HG03064 (cell line): ENCODE measurements at regions not wholly inside any gene's neighbourhood (a gene's known extent, or its start where the extent isn't known, plus 50 kb on each side); places are given as distances from the start of the nearest gene placed in this dataset.

ENCODE experiments used
- ATAC-seq: cut with Tn5 transposase; IDR thresholded peaks from one replicate; pipeline ENCODE4 v1.9.1; 2021; ENCODE audit warnings: low read depth; ENCODE audit not compliant: unreplicated experiment

DNA sequence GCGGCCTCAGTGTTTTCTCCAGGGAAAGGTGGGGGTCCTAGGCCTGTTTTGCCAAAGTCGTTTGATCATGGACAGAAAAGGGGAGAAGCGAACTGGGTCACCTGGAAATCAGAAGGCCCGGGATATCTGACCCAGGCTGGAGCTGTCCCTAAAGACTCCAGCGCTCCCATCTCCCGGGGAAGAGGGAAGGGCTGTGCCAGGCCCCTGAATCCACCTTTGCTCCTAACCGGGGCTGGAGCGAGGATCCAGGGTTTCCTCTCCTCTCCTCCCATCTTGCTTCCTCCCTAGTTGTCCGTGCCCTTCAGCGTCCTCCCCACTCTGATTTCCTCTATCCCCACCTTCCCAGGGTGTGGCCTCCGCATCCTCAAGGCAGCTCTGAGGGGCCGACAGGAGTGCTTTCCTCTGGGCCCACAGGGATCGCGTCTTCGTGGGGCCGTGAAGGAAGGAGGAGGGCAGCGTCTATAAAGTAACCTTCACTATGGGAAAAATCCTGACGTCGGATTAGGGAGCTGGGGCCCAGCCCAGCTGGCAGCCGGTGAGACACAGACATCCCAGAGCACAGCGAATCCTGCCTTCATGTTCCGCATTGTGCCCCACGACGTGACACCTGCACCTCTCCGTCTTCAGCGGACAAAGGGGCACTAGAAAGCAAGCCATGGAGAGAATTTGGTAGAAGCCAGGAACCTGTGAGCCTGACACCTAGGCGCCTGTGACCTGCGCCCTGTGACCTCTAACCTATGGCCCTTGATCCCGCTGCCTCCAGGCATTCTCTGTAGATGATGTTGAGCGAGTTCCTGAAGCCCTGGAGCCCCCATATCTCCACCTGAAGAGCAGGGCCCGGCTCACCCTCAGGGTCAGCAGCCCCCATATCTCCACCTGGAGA, 212.7 kb upstream of the SALL3 start:
- no peak for ATAC-seq

DNA sequence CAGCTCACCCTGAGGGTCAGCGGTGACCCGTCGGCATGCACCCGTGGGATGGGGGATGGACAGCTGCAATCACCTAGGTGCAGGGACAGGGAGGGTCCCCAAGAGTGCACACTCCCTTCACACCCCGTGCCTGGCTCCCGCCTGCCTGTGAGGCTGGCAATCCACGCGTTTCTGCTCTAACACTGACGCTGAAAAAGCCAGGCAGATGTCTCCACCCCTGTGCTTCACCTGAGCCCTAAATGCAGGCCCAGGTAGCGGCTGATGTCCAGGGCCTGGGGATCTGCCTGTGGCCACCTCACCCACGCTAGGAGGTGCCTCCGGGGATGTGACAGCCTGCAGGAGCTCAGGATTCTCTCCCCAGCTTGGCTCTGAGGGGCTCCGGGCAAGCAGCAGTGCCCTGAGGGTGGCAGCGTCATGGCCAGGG, 212.0 kb upstream of the SALL3 start:
- ATAC-seq = no peak

- ATAC-seq = no peak
These were observed 211.4 kb upstream of the SALL3 start for GRCh38 chr18:78768221-78768620.

DNA sequence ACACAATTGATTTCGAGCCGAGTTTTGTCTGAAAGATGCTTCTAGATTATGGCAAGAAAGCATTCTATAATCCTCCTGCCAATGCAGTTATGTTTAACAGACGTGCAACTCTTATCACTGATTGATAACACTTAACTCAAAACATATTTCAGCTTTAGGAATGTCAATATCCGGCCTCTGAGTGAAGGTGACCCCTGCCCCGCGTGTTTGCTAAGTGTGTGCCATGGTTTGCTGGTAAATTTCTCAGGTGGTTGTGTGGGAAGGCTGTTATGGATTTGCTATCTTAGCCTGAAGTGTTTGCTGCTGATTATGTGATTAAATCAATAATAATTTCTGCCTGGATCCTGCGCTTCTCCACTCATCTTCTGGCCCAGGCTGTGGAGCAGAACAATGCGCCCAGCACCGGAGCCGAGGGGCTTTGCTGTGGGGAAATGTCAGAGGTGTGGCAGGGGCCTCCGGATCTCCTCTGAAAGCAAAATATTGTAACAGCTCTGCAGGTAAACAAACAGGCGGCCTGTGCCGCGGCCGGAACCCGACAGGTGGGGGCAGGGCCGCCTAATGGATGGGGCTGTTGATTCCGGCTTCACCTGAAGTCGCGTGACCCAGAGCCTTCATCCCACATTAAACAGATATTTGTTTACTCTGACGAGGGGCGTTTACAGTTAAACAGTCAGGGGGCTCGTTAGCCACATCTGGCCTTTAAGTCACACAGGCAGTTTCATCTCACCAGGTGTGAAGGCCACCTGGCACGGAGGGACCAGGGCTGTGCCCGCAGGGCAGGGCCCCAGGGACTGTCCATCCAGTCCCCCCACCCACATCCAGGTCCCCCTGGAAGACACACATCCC, 210.7 kb upstream of the SALL3 start:
- no peak for ATAC-seq

DNA sequence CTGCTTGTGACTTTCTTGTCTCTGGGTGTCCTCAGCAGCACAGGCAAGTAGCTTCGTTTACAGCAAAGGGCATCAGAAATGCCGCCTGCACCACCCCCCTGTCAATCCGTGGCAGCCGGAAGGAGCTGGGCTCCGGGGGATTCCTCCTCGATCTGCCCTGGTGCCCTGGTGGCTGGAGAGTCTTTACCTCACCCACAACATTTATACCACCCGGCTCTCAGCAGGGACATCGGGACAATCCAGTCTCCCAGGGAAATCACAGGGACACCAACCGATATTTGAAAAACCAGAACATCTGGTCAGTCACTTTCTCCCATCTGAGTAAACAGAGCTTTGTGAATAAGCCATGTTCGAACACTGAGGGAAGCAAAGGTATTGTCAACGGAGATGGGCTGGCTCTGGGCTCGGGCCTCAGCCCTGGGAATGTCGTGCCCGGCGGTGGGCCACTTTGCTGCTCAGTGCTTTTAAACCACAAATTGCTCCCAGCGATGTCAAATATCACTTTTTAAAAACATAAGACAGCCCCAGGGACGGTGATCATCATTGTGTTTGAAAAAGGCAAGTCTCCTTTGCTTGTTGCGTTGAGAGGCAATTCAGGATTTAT, 210.0 kb upstream of the SALL3 start:
- no peak for ATAC-seq

GRCh38 chr18:78770139-78770822, 209.3 kb upstream of the SALL3 start:
- no peak for ATAC-seq

GRCh38 chr18:78770823-78771139, 208.8 kb upstream of the SALL3 start:
- ATAC-seq = no peak

DNA sequence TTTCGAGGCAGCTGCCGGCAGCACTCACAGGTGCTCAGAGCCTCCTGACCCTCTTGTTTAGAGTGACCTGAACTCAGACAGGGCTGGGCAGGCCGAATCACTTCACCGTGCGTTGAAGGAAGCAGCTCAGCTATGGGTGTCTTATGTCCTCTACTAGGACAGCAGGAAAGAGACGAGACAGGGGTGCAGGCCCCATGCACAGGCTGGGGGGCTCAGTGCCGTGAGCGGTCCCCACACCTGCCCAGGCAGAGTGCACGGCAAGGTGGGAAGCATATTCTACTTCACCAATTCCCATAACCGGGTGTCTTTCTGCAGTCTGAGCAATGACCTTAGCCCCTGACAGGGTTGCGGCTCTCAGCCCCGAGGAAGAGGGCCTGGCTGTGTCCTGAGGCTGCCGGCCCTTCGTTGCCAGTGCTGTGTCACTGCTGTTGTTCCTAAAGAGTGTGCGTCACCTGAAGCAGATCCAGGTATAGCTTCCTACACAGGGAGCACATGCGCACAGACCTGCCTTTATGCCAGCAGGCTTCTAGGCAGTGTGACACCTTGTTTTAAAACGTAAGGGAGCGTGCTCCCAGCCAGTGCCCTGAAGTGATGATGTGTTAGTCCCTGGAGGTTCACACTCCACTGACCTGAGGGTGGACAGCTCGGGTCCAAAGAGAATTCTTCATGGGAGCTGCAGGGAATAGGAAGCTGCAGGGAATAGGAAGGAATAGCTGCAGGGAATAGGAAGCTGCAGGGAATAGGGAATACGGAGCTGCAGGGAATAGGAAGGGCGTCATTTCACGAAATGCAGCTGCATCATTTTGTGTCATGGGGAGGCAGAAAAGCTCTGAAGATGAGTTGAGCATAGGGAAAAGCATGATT, 207.9 kb upstream of the SALL3 start:
- ATAC-seq = no peak

- ATAC-seq = no peak
These were observed 207.0 kb upstream of the SALL3 start for GRCh38 chr18:78772360-78773302.

DNA sequence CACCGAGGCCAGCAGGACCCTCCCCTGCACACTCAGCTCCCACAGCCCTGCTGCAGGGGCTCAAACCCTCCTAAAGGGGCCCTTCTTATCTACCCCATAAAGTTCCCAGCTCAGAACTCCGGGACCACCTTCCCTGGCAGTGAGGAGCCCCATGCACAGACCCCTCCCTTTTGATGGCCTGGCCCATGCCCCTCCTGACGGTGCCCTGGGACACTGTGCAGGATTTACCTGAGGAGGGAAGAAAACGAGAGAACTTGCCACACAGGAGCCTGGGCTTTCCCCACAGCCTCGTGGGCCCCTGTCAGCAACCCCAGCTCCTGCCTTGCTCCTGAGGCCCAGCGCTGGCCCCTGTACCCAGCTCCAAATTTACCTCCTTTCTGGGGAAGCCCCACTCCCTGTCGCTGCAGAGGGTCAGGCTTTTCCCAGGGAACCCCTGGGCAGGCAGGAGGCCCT, 206.3 kb upstream of the SALL3 start:
- no peak for ATAC-seq

DNA sequence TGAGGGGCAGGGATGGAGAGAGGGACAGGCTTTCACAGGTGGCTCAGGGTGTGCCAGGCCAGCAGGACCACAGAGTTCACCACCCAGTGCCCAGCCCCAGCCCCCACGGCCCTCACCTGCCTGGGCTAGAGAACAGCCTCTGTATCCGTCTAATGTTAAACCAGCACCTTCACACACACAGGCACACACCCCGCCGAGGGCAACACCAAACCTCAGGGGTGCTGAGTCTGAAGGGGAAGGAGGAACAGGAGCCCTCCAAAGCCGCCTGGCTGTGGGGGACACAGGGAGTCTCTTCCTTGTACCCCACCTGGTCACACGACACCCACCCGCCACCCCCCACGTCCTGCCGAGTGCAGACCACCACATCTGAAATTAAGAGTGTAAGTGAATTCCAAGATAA, 205.8 kb upstream of the SALL3 start:
- ATAC-seq = no peak

GRCh38 chr18:78774741-78775141, 204.9 kb upstream of the SALL3 start:
- no peak for ATAC-seq

GRCh38 chr18:78776151-78776550, 203.5 kb upstream of the SALL3 start:
- no peak for ATAC-seq

DNA sequence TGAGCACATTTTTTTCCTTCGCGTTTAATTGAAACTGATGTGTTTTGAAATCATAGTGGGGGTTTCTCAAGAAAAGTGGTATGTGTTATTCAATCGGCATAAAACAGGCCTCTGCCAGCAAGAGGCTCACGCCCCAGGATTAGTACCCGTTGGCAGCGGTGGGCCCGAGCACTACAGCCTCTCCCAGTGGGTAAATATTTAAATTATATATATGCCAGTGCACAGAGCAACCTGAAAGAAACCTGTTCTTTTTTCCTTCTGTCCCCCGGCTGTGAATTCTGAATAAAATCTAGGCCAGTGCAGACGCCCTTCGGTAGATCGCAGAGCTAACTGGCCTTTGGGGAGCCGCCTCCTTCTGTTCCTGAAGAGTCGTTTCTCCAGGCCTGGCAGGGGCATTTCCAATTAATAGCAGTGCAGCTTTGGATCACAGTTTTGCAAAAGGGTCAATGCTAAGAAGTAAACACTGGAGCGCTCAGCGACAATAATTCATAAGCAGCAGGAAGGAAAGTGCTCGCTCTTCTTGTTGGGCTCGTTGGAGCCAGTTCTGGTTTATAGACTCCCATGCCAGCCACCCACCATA, 202.8 kb upstream of the SALL3 start:
- ATAC-seq = no peak

DNA sequence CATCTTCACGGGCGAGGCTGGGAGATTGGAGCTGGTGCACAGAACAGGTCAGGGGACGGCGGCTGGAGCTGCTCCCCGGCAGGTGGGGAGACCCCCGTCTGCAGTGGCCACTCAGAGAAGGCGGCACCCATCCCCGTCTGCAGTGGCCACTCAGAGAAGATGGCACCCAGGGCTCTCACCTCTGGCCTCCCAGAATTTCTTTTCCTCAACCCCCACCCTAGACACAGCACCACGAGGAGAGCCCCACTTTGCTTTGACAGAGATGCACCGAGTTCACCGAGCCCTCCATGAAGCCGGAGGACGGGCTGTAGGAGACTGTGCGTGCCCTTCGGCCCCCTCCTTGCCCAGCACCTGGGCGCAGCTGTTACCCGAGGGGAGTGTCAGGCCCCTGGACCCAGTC, 201.6 kb upstream of the SALL3 start:
- ATAC-seq = no peak

DNA sequence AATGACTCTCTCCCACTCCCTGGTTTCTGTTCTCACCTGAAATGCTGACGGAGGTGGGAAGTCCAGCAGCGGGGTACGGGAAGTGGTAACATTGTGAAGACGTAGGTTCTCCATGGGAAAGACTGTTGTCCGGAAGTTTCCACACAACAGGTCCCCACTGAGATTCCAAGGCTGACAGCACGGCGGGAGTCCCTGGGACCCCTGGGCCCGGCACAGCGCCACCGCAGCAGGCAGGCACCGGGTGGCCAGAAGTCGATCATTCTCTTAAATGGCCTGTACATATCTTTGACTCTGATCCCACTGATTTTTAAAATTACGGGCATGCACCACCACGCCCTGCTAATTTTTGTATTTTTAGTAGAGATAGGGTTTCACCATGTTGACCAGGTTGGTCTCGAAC, 201.0 kb upstream of the SALL3 start:
- no peak for ATAC-seq

DNA sequence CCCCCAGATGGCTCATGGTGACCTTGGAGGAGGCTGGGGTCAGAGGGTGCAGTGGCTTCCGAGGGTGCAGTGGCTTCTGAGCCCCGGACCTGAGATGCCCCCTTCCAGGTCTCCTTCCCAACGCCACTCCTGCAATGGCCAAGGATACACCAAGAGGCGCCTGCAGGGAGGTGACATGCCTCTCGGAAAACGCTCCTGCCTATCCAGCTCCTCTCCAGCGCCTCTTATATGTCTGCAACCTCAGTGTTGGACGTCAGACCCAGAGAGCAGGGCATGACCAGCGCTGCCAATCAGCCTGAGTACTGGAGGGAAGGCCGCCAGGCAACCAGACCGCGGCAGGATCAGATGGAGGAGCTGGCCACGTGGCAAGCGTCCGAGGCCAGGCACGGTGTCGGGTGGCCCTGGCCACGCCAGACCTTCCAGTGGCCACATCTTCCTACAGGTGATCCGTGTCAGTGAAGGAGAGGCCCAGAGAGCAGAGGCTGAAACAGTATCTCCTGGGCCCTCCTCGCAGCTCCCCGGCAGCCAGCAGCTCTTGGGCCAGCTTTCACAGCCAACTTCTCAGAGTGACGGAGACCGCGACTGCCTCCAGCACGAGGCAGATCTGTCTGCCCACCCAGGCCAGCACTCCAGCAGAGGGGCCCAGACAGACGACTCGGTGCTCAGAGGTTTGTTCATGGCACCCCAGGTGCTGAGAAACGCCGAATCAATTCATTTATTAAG, 199.5 kb upstream of the SALL3 start:
- ATAC-seq = no peak
